ENCODE measurements at regions not wholly inside any gene's neighbourhood (a gene's known extent, or its start where the extent isn't known, plus 50 kb on each side); places are given as distances from the start of the nearest gene placed in this dataset.

GRCh38 chr3:147215660-147216059 is 190.7 kb downstream of the ZIC4 start:
- ATAC-seq (no peak), DNase-seq (ENCODE audit: low spot score) (no peak)
- Mint-ChIP-seq H3K9me3 (no peaks in the 10 kb centered on the region), H3K27me3 (ENCODE audit: low read depth) (no peaks in the 10 kb centered on the region), H3K36me3 (no peaks in the 10 kb centered on the region), H3K27ac (no peak overlapping the region), H3K4me1 (peaks cover 10% of the 10 kb centered on the region), H3K4me3 (no peak overlapping the region)
- TF ChIP-seq ZBTB21 (CRISPR knock-in tag; IDR thresholded peaks at IDR 0.05; ENCODE audit: borderline replicate concordance) (no peak), ZNF281 (CRISPR knock-in tag; IDR thresholded peaks at IDR 0.05) (no peak), ATF1 (CRISPR knock-in tag; IDR thresholded peaks at IDR 0.05) (no peak), CREB1 (CRISPR knock-in tag; IDR thresholded peaks at IDR 0.05) (no peak), NR1H2 (CRISPR knock-in tag; IDR thresholded peaks at IDR 0.05) (no peak), HMGA2 (CRISPR knock-in tag; IDR thresholded peaks at IDR 0.05) (no peak), CTCF (IDR thresholded peaks at IDR 0.05) (no peak), SP1 (CRISPR knock-in tag; conservative IDR thresholded peaks at IDR 0.05) (no peak), GABPB1 (CRISPR knock-in tag; IDR thresholded peaks at IDR 0.05) (no peak), RELA (CRISPR knock-in tag; IDR thresholded peaks at IDR 0.05; ENCODE audit: borderline replicate concordance) (no peak), TEAD4 (CRISPR knock-in tag; IDR thresholded peaks at IDR 0.05) (no peak), ZNF512 (CRISPR knock-in tag; IDR thresholded peaks at IDR 0.05; ENCODE audit: borderline replicate concordance) (no peak), ESRRA (CRISPR knock-in tag; IDR thresholded peaks at IDR 0.05; ENCODE audit: borderline replicate concordance) (no peak), TP53 (CRISPR knock-in tag; IDR thresholded peaks at IDR 0.05) (no peak)
- POLR2A ChIA-PET: no interaction called here
- CTCF ChIA-PET: no interaction called here

- POLR2A ChIA-PET: no interaction called here
- Mint-ChIP-seq H3K27me3 (ENCODE audit: low read depth) (no peaks in the 10 kb centered on the region), H3K9me3 (peaks cover 9% of the 10 kb centered on the region), H3K4me1 (peaks cover 12% of the 10 kb centered on the region), H3K27ac (no peak overlapping the region), H3K4me3 (no peak overlapping the region), H3K36me3 (no peaks in the 10 kb centered on the region)
- CTCF ChIA-PET: no interaction called here
- ATAC-seq (no peak), DNase-seq (ENCODE audit: low spot score) (no peak)
- TF ChIP-seq STAT6 (CRISPR knock-in tag; conservative IDR thresholded peaks at IDR 0.05; ENCODE audit: low read depth) (no peak), ZNF281 (CRISPR knock-in tag; IDR thresholded peaks at IDR 0.05) (no peak), SP1 (CRISPR knock-in tag; conservative IDR thresholded peaks at IDR 0.05) (no peak), USF2 (CRISPR knock-in tag; IDR thresholded peaks at IDR 0.05) (no peak), ZNF671 (CRISPR knock-in tag; IDR thresholded peaks at IDR 0.05) (no peak), ZNF396 (CRISPR knock-in tag; IDR thresholded peaks at IDR 0.05; ENCODE audit: borderline replicate concordance) (no peak), TP53 (CRISPR knock-in tag; IDR thresholded peaks at IDR 0.05) (no peak), OVOL2 (CRISPR knock-in tag; IDR thresholded peaks at IDR 0.05; ENCODE audit: borderline replicate concordance) (no peak)
These were observed 192.7 kb downstream of the ZIC4 start for GRCh38 chr3:147213633-147214032.

Data from WTC11 (cell line).